Liver (tissue), 3 donors: ENCODE measurements at regions not wholly inside any gene's neighbourhood (a gene's known extent, or its start where the extent isn't known, plus 50 kb on each side); places are given as distances from the start of the nearest gene placed in this dataset.

ENCODE experiments used
- ATF3 ChIP-seq: IDR thresholded peaks from 2 replicates; pipeline ENCODE4 v1.6.1; 2016; ENCODE audit warnings: antibody characterized with exemption
- CTCF ChIP-seq: fragments of 150-350 bp; IDR thresholded peaks from 2 replicates; pipeline ENCODE4 v1.5.1; 2017; ENCODE audit warnings: improper control_type of control experiment, low read depth, low read length; ENCODE audit not compliant: missing input control
- FOXA1 ChIP-seq: IDR thresholded peaks from 2 replicates; pipeline ENCODE4 v1.6.1; 2016; ENCODE audit warnings: antibody characterized with exemption
- HNF4A ChIP-seq, 2 donors: conservative IDR thresholded peaks; 2 replicates each; pipeline ENCODE4 v1.6.1; 2016; ENCODE audit warnings: antibody characterized with exemption in 2 of 2, mild to moderate bottlenecking in 2 of 2
- JUND ChIP-seq, 2 donors: IDR thresholded peaks; 2 replicates each; pipeline ENCODE4 v1.6.1; 2016; ENCODE audit warnings: antibody characterized with exemption in 2 of 2
- RAD21 ChIP-seq, 2 donors: IDR thresholded peaks; 2 replicates each; pipeline ENCODE4 v1.6.1; 2016; ENCODE audit warnings: antibody characterized with exemption in 2 of 2, mild to moderate bottlenecking in 2 of 2
- REST ChIP-seq: IDR thresholded peaks from 2 replicates; pipeline ENCODE4 v1.6.1; 2016; ENCODE audit warnings: antibody characterized with exemption, mild to moderate bottlenecking
- RXRA ChIP-seq, 2 donors: IDR thresholded peaks; 2 replicates each; pipeline ENCODE4 v1.6.1; 2017 to 2018; ENCODE audit warnings: antibody characterized with exemption in 2 of 2, mild to moderate bottlenecking in 1 of 2
- SP1 ChIP-seq: IDR thresholded peaks from 2 replicates; pipeline ENCODE4 v1.6.1; 2018; ENCODE audit warnings: antibody characterized with exemption, mild to moderate bottlenecking
- TAF1 ChIP-seq: conservative IDR thresholded peaks from 2 replicates; pipeline ENCODE4 v1.6.1; 2016; ENCODE audit warnings: antibody characterized with exemption, mild to moderate bottlenecking
- YY1 ChIP-seq: IDR thresholded peaks from 2 replicates; pipeline ENCODE4 v1.6.1; 2016; ENCODE audit warnings: antibody characterized with exemption, mild to moderate bottlenecking
- ZBTB33 ChIP-seq: IDR thresholded peaks from 2 replicates; pipeline ENCODE4 v1.6.1; 2016; ENCODE audit warnings: antibody characterized with exemption
- donor health status: healthy.
- donor health status: healthy.

- no peak for TF ChIP-seq CTCF
- no peak for TF ChIP-seq RAD21 (IDR thresholded peaks at IDR 0.05)
- TF ChIP-seq FOXA1: no peak
- no peak for TF ChIP-seq TAF1
- TF ChIP-seq YY1: no peak
- TF ChIP-seq JUND (IDR thresholded peaks at IDR 0.05): no peak
- TF ChIP-seq REST: no peak
- TF ChIP-seq RXRA (IDR thresholded peaks at IDR 0.05): no peak
- no peak for TF ChIP-seq HNF4A (conservative IDR thresholded peaks at IDR 0.05)
- no peak for TF ChIP-seq ZBTB33
- TF ChIP-seq SP1: no peak
- no peak for TF ChIP-seq ATF3
Observed at GRCh38 chr14:38669027-38669426, 413.1 kb upstream of the CLEC14A start.
